Upper lobe of left lung (tissue), 6 donors: ENCODE measurements at regions not wholly inside any gene's neighbourhood (a gene's known extent, or its start where the extent isn't known, plus 50 kb on each side); places are given as distances from the start of the nearest gene placed in this dataset.
"Not testable (repeated sequence)": the region's sequence is repeated elsewhere in the genome, so short reads cannot be mapped to it uniquely, and the experiment has no call there.

Source experiments
- ATAC-seq, 2 donors: fragments of 200-7000 bp; cut with Tn5 transposase; one replicate each; pipeline ENCODE4 v1.9.1; 2022; ENCODE audit warnings: mild to moderate bottlenecking in 2 of 2, moderate library complexity in 2 of 2; ENCODE audit not compliant: low FRiP score in 2 of 2
- DNase-seq, 2 donors: peaks; one replicate each; pipeline ENCODE4 v3.0.0-alpha.2; 2019 to 2020
- H3K27ac ChIP-seq, 4 donors: fragments of 200-600 bp; sonication (generic); one replicate each; pipeline ENCODE4 v1.5.1; 2016 to 2019
- H3K27me3 ChIP-seq, 4 donors: fragments of 200-600 bp; sonication (generic); one replicate each; pipeline ENCODE4 v1.5.1; 2017 to 2019
- H3K36me3 ChIP-seq, 4 donors: fragments of 200-600 bp; sonication (generic); one replicate each; pipeline ENCODE4 v1.5.1; 2016 to 2019
- H3K4me1 ChIP-seq, 4 donors: fragments of 200-600 bp; sonication (generic); one replicate each; pipeline ENCODE4 v1.5.1; 2018 to 2019
- H3K4me3 ChIP-seq, 4 donors: fragments of 200-600 bp; sonication (generic); one replicate each; pipeline ENCODE4 v1.5.1; 2017 to 2019; ENCODE audit warnings: mild to moderate bottlenecking in 2 of 4, moderate library complexity in 1 of 4
- H3K9me3 ChIP-seq, 4 donors: fragments of 200-600 bp; sonication (generic); one replicate each; pipeline ENCODE4 v1.5.1; 2018 to 2019
- EP300 ChIP-seq, 4 donors: sonication (generic); formaldehyde crosslinking; IDR thresholded peaks; one replicate each; pipeline ENCODE4 v1.5.1; 2017; ENCODE audit warnings: antibody characterized with exemption in 4 of 4, control low read depth in 2 of 4
- POLR2A ChIP-seq, 4 donors: fragments of 450-650 bp; IDR thresholded peaks; one replicate each; pipeline ENCODE4 v1.5.1; 2016 to 2017; ENCODE audit warnings: antibody characterized with exemption in 4 of 4, mild to moderate bottlenecking in 2 of 4
- POLR2AphosphoS5 ChIP-seq, 2 donors: sonication (generic); formaldehyde crosslinking; IDR thresholded peaks; one replicate each; pipeline ENCODE4 v1.5.1; 2017; ENCODE audit warnings: antibody characterized with exemption in 2 of 2
- WGBS, 2 donors: methylation state at CpG; one replicate each; pipeline ENCODE4 v1.1.5; 2017 to 2018; 5-methylcytosine and 5-hydroxymethylcytosine counted together
- TF ChIP-seq, protein P1 (sequence below), 6 experiments: fragments of 450-650 bp in 4 of 6; fragments of 200-600 bp in 2 of 6; sonication (generic) in 2 of 6; IDR thresholded peaks; one replicate each; pipeline ENCODE4 v1.5.1; 2016 to 2019; ENCODE audit warnings: antibody characterized with exemption in 6 of 6
- donor health status: DM: no; HTN: no; CAD: no; lungs with moderate emphysema.
- donor health status: DM: no; HTN: yes; CAD: no; lungs with severe emphysema.

DNA sequence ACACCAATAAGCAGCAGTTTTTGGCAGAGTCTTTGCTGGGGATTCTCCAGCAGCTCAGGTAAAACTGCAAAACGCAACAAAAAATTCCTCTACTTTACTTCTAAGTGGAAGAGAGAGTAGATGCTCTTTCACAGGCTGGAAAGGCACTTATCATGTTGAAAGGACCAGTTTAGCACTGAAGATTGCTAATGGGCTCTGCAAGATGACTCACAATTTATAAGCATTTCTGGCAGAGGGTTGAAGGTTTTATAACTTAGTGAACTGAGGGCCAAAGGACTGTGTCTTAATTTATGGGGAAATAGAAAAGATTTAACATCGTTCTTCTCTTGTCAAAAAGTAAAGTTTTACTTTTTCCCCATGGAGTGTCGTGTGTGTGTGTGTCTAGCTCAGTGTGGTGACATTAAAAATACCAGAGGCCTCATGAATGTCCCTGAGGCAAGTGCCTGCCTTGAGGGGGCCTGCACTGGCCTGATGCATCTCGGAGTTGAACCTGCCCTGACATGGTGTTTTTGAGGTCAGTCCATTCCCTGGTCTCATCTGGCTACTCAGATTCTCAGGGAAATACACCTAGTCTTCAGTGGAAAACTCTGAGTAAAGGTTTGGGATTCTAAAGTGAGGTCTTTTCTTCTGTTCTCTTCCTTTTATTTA lies 1092.0 kb downstream of the NAALADL2 start:
- TF ChIP-seq POLR2AphosphoS5 (IDR thresholded peaks at IDR 0.05) (no peak), EP300 (IDR thresholded peaks at IDR 0.05) (no peak)
- H3K36me3 ChIP-seq, result no peaks in the 10 kb centered on the region
- DNase-seq, result no peak
- H3K4me1 ChIP-seq, result no peaks in the 10 kb centered on the region
- H3K27me3 ChIP-seq, result no peaks in the 10 kb centered on the region
- no peaks in the 10 kb centered on the region for H3K9me3 ChIP-seq
- no peak for ATAC-seq
- H3K4me3 ChIP-seq, result no peak overlapping the region
- WGBS, 2 donors, result 68 to 77% methylated on average over 4 of the region's 4 CpGs
- no peak overlapping the region for H3K27ac ChIP-seq

DNA sequence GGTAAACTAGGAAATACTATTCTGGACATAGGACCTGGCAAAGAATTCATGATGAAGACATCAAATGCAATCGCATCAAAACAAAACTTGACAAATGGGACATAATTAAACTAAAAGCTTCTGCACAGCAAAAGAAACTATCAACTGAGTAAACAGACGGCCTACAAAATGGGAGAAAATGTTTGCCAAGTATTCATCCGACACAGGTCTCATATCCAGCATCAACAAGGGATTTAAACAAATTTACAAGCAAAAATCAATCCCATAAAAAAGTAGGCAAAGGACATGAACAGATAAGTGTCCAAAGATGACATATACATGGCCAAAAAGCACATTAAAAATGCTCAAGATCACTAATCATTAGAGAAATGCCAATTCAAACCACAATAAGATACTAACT lies 1088.9 kb downstream of the NAALADL2 start:
- Histone ChIP-seq H3K4me3 (no peak overlapping the region), H3K9me3 (peaks cover 0 to 3% (median 0%) of the 10 kb centered on the region in 4 donors), H3K27me3 (no peaks in the 10 kb centered on the region), H3K27ac (no peak overlapping the region), H3K36me3 (no peaks in the 10 kb centered on the region), H3K4me1 (no peaks in the 10 kb centered on the region)
- no peak for TF ChIP-seq POLR2A (IDR thresholded peaks at IDR 0.05)
- TF ChIP-seq POLR2AphosphoS5 (IDR thresholded peaks at IDR 0.05), result no peak
- TF ChIP-seq, protein P1, sequence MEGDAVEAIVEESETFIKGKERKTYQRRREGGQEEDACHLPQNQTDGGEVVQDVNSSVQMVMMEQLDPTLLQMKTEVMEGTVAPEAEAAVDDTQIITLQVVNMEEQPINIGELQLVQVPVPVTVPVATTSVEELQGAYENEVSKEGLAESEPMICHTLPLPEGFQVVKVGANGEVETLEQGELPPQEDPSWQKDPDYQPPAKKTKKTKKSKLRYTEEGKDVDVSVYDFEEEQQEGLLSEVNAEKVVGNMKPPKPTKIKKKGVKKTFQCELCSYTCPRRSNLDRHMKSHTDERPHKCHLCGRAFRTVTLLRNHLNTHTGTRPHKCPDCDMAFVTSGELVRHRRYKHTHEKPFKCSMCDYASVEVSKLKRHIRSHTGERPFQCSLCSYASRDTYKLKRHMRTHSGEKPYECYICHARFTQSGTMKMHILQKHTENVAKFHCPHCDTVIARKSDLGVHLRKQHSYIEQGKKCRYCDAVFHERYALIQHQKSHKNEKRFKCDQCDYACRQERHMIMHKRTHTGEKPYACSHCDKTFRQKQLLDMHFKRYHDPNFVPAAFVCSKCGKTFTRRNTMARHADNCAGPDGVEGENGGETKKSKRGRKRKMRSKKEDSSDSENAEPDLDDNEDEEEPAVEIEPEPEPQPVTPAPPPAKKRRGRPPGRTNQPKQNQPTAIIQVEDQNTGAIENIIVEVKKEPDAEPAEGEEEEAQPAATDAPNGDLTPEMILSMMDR (IDR thresholded peaks at IDR 0.05), result no peak
- no peak for TF ChIP-seq EP300 (IDR thresholded peaks at IDR 0.05)
- no peak for ATAC-seq
- 79 to 89% methylated on average over 3 of the region's 3 CpGs for WGBS, 2 donors
- DNase-seq, result no peak

- Histone ChIP-seq H3K9me3 (peaks cover 0 to 4% (median 1%) of the 10 kb centered on the region in 4 donors), H3K4me3 (no peak overlapping the region), H3K36me3 (no peaks in the 10 kb centered on the region), H3K27ac (no peak overlapping the region), H3K4me1 (no peaks in the 10 kb centered on the region), H3K27me3 (no peaks in the 10 kb centered on the region)
- DNase-seq (no peak), ATAC-seq (no peak)
- TF ChIP-seq POLR2A (IDR thresholded peaks at IDR 0.05), result no peak
- TF ChIP-seq, protein P1 (IDR thresholded peaks at IDR 0.05), result peak in 1 of 6 experiments; percentile 31
Observed at GRCh38 chr3:175941352-175941751, 1082.2 kb downstream of the NAALADL2 start.

DNA sequence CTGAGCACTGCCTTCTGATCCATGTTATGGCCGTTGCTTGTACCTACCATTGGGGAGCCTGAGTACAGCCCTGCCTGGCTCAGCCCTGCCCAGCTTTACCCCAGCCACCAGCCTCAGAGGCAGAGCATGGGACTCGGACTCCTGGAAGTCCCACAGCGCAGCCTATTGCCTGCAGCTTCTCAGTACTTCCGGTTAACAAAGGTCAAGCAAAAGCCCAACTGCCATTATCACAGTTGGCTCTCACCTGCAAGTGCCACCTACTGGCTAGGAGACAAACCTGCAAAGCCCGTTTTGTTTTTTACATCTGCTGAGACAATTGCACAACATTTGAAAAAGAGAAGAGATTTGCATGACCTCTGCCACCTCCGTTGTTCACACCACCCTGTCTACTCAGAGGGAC lies 1081.7 kb downstream of the NAALADL2 start:
- no peaks in the 10 kb centered on the region for H3K36me3 ChIP-seq
- no peak overlapping the region for H3K4me3 ChIP-seq
- no peak overlapping the region for H3K27ac ChIP-seq
- no peaks in the 10 kb centered on the region for H3K27me3 ChIP-seq
- no peaks in the 10 kb centered on the region for H3K4me1 ChIP-seq
- H3K9me3 ChIP-seq, result peaks cover 0 to 5% (median 1%) of the 10 kb centered on the region in 4 donors
- no peak for TF ChIP-seq POLR2A (IDR thresholded peaks at IDR 0.05)
- no peak for TF ChIP-seq POLR2AphosphoS5 (IDR thresholded peaks at IDR 0.05)
- TF ChIP-seq, protein P1 (IDR thresholded peaks at IDR 0.05), result no peak
- 78 to 86% methylated on average over 5 to 6 of the region's 6 CpGs for WGBS, 2 donors
- ATAC-seq, result peak in 1 of 2 donors; percentile 32
- DNase-seq, result peak in 1 of 2 donors; percentile 2

DNA sequence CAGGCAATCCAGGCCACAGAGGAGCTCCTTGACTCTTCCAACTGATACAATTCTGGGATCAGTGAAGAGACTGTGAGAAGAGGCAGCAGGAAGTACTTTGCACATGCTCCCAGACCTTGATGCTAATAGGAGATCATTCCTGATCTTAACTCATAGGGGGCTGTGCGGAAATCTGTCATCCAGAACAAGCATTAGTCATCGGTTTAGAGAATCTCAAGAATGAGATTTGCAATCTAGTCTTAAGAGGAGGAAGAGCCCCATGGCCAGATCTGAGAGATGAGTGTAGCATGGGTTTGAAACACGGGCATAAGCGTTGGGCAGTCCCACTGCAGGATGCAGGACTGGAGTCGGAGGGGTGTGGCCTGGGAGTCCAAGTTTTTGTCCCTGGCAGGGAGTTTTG lies 1081.1 kb downstream of the NAALADL2 start:
- WGBS, 2 donors, result 88 to 96% methylated on average over 5 of the region's 5 CpGs
- H3K27me3 ChIP-seq, result no peaks in the 10 kb centered on the region
- DNase-seq (no peak), ATAC-seq (no peak)
- no peak overlapping the region for H3K4me3 ChIP-seq
- H3K9me3 ChIP-seq, result peaks cover 0 to 5% (median 0%) of the 10 kb centered on the region in 4 donors
- no peaks in the 10 kb centered on the region for H3K36me3 ChIP-seq
- no peak overlapping the region for H3K27ac ChIP-seq
- TF ChIP-seq, protein P1 (IDR thresholded peaks at IDR 0.05), result no peak
- no peak for TF ChIP-seq EP300 (IDR thresholded peaks at IDR 0.05)
- no peak for TF ChIP-seq POLR2A (IDR thresholded peaks at IDR 0.05)
- TF ChIP-seq POLR2AphosphoS5 (IDR thresholded peaks at IDR 0.05), result no peak
- no peaks in the 10 kb centered on the region for H3K4me1 ChIP-seq

DNA sequence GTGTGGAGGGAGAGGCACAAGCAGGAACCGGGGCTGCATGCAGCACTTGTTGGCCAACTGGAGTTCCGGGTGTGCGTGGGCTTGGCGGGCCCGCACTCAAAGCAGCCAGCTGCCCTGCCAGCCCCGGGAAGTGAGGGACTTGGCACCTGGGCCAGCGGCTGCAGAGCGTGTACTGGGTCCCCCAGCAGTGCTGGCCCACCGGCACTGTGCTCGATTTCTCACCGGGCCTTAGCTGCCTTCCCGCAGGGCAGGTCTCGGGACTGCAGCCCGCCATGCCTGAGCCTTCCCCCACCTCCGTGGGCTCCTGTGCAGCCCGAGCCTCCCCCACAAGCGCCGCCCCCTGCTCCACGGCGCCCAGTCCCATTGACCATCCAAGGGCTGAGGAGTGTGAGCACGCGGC lies 1078.2 kb downstream of the NAALADL2 start:
- DNase-seq, result peak in 1 of 2 donors; percentile 60
- 92% methylated on average over 13 of the region's 22 CpGs; no CpG with 5 or more reads in 1 of the 2 donors for WGBS, 2 donors

More for the DNA sequence above, 1078.2 kb downstream of the NAALADL2 start:
- H3K36me3 ChIP-seq, ATAC-seq, H3K27ac ChIP-seq, H3K27me3 ChIP-seq, H3K4me3 ChIP-seq, H3K4me1 ChIP-seq, H3K9me3 ChIP-seq: not testable (repeated sequence)
